Sigmoid colon (tissue), 4 donors: ENCODE measurements at regions not wholly inside any gene's neighbourhood (a gene's known extent, or its start where the extent isn't known, plus 50 kb on each side); places are given as distances from the start of the nearest gene placed in this dataset.

ENCODE experiments used
- CTCF ChIP-seq, 4 experiments: fragments of 450-650 bp in 3 of 4; fragments of 200-600 bp in 1 of 4; IDR thresholded peaks; one replicate each; pipeline ENCODE4 v1.5.1; 2016 to 2019; ENCODE audit warnings: antibody characterized with exemption in 4 of 4, mild to moderate bottlenecking in 3 of 4, moderate library complexity in 2 of 4
- EP300 ChIP-seq, 4 donors: sonication (generic); formaldehyde crosslinking; IDR thresholded peaks; one replicate each; pipeline ENCODE4 v1.6.1; 2017; ENCODE audit warnings: antibody characterized with exemption in 4 of 4
- POLR2A ChIP-seq, 2 donors: fragments of 450-650 bp; IDR thresholded peaks; one replicate each; pipeline ENCODE4 v1.6.1; 2016; ENCODE audit warnings: antibody characterized with exemption in 2 of 2, mild to moderate bottlenecking in 2 of 2, moderate library complexity in 2 of 2
- POLR2AphosphoS5 ChIP-seq, 4 donors: sonication (generic); formaldehyde crosslinking; IDR thresholded peaks; one replicate each; pipeline ENCODE4 v1.6.1; 2017; ENCODE audit warnings: antibody characterized with exemption in 4 of 4

DNA sequence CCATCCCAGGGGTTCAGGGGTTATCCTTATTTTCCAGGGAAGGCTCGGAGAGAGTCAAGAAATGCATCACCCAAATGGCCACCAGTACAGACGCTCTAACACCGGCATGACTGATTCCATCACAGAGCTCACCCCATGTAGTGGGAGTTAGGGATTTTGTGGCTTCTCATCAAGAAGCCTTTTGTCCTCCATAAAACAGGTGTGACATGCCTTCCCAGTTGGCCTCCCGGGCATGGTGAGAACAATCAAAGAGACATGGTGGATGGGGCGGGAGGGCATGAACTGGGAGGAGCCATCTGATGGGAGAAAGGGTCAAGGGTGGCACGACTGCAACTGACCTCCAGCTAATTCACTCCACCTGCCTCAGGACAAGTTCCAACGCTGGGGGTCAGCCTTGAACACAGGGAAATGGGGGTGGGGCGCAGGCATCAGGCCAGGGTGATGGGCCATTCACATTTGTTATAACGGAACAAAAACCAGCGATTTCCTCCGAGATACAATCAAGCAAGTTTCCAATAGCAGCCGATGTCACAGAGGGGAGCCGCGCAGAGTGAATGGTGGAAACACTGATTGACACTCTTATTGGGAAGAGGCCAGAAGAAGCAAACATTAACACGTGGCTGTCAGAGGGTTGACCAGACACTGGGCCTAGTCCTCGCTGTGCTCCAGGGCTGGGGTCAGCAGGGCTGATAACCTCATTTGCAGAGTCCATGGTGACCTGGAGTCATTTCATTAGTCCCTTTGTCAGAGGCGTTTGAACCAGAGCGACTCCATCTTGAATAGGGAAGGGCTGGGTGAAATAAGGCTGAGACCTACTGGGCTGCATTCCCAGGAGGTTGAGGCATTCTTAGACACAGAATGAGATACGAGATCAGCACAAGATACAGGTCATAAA is 80.5 kb upstream of the HPCAL1 start:
- TF ChIP-seq CTCF (IDR thresholded peaks at IDR 0.05) (no peak), POLR2A (IDR thresholded peaks at IDR 0.05) (no peak), POLR2AphosphoS5 (IDR thresholded peaks at IDR 0.05) (no peak), EP300 (IDR thresholded peaks at IDR 0.05) (no peak)
